PC-9 (cell line): ENCODE measurements at regions not wholly inside any gene's neighbourhood (a gene's known extent, or its start where the extent isn't known, plus 50 kb on each side); places are given as distances from the start of the nearest gene placed in this dataset.

Source experiments
- EZH2 ChIP-seq: fragments of 200-600 bp; sonication (generic); IDR thresholded peaks from 2 replicates; pipeline ENCODE4 v1.8.0; 2017; ENCODE audit warnings: antibody characterized with exemption, low read depth
- TF ChIP-seq, protein P1 (sequence below): fragments of 200-600 bp; sonication (generic); conservative IDR thresholded peaks from 2 replicates; pipeline ENCODE4 v1.6.1; 2017; ENCODE audit warnings: mixed run types, antibody characterized with exemption, mild to moderate bottlenecking, moderate library complexity

DNA sequence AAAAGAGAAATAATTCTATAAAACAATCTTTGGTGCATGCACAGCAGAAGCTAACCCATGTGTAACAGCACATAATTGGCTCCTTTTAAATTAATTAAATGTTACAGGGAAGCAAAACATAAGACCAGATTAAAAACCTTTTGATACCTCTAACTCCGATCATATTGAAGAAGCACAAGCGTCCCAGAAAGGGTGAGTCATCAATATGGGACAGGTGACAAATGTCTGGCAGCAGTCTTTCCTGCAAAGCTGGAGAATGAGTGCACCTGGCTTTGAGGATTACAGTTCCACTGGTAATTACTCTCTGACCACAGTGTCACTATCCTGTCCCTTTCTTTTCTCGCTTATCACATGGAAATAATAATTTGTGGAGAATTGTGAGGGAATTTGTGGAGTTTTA lies 94.6 kb downstream of the FAM9B start:
- TF ChIP-seq, protein P1, sequence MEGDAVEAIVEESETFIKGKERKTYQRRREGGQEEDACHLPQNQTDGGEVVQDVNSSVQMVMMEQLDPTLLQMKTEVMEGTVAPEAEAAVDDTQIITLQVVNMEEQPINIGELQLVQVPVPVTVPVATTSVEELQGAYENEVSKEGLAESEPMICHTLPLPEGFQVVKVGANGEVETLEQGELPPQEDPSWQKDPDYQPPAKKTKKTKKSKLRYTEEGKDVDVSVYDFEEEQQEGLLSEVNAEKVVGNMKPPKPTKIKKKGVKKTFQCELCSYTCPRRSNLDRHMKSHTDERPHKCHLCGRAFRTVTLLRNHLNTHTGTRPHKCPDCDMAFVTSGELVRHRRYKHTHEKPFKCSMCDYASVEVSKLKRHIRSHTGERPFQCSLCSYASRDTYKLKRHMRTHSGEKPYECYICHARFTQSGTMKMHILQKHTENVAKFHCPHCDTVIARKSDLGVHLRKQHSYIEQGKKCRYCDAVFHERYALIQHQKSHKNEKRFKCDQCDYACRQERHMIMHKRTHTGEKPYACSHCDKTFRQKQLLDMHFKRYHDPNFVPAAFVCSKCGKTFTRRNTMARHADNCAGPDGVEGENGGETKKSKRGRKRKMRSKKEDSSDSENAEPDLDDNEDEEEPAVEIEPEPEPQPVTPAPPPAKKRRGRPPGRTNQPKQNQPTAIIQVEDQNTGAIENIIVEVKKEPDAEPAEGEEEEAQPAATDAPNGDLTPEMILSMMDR, result no peak
- no peak for TF ChIP-seq EZH2
